HG03354 (cell line): ENCODE measurements at regions not wholly inside any gene's neighbourhood (a gene's known extent, or its start where the extent isn't known, plus 50 kb on each side); places are given as distances from the start of the nearest gene placed in this dataset.

ENCODE experiments used
- ATAC-seq: cut with Tn5 transposase; IDR thresholded peaks from one replicate; pipeline ENCODE4 v1.9.1; 2021; ENCODE audit warnings: mild to moderate bottlenecking; ENCODE audit not compliant: unreplicated experiment, poor library complexity, severe bottlenecking

DNA sequence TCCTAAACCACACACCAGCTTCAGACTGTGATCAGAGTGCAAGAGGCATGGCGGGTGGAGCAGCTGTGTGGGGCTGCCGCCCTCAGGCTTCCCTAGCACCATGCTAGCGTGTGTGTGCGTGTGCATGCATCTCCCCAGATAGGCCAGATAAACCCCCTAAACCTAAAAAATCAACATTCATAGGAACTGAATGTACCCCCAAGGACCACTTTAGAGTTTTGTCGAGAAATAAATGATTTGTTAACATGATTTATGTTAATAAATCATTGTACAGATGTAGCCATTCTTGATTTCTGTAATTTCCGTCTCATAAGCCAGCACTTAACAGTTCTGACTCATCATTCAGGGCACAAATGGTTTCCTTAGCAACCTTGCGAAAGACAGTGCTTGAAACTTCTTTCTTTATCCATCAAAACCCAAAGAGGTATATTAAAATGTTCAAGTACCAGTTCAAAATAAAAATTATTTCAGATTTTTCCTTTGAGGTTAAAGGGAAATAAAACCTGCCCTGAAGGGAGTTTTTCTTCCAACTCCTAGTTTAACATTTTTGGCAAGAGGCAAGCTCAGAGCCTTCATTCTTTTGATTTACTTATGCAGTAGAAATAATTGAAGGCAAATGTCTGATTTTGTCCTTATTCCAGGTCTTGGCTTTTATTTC, 206.2 kb upstream of the RGS6 start:
- no peak for ATAC-seq

- no peak for ATAC-seq
Observed at GRCh38 chr14:71726580-71727021, 205.6 kb upstream of the RGS6 start.

- no peak for ATAC-seq
Observed at GRCh38 chr14:71728386-71728785, 203.8 kb upstream of the RGS6 start.

GRCh38 chr14:71729596-71729995, 202.6 kb upstream of the RGS6 start:
- ATAC-seq: no peak

DNA sequence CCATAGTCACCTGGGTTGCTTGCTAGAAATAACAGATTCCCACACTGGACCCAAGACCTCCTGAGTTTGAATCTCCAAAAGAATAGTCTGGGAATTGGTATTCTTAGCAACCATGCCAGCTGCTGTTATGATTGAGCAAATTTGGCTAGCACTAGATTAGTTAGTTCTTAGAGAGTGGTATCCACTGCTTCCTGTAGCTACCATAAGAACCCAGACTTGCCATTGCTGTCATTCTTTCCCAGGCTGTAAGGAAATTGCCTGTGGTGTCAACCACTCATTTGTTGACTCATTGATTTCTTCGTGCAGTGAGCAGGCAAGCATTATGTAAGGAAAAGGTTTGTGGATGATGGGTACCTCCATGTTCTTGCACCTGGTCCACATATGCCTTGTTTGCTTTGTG, 201.8 kb upstream of the RGS6 start:
- no peak for ATAC-seq

DNA sequence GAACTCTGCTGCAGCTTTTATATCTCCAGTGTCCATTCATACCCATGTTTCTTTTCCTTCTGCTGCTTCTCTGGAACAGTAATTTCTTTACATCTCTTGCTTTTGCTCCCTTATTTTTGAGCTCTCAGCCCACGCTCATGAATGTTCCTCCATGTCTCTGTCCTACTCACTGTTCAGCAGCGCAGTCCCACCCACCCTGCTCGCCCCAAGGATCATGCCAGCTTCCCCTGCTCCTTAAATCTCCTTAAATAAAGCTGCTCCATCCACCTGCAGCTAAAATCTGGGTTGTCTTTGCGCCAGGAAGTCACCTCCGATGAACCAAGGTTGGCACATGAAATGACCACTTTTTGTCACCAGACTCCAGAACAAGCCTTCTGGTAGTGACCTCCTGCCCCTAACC, 201.1 kb upstream of the RGS6 start:
- ATAC-seq: no peak

GRCh38 chr14:71733210-71733883, 198.9 kb upstream of the RGS6 start:
- no peak for ATAC-seq

- ATAC-seq: no peak
Observed at GRCh38 chr14:71734076-71734475, 198.2 kb upstream of the RGS6 start.

- no peak for ATAC-seq
Observed at GRCh38 chr14:71734885-71735284, 197.3 kb upstream of the RGS6 start.

DNA sequence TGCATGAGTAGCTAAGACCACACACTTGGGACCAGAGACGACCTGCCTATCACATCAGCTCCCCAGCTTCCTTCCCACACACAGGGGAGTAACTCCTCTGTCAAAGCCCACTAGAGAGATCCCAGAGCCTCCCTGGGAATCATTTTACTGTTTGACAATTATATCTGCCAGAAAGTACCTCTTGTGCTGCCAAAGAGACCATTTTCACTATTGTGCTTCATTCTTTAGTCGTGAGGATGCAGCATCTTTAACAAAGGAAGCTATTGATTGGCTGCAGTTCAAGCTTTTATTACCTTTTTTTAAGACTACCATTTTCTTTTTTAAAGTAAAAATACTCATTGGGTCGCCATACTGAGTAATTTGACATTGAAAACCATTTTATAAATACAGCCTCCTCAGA, 194.5 kb upstream of the RGS6 start:
- no peak for ATAC-seq

GRCh38 chr14:71739273-71739990, 192.8 kb upstream of the RGS6 start:
- no peak for ATAC-seq

- ATAC-seq: no peak
Observed at GRCh38 chr14:71741241-71741640, 191.0 kb upstream of the RGS6 start.

DNA sequence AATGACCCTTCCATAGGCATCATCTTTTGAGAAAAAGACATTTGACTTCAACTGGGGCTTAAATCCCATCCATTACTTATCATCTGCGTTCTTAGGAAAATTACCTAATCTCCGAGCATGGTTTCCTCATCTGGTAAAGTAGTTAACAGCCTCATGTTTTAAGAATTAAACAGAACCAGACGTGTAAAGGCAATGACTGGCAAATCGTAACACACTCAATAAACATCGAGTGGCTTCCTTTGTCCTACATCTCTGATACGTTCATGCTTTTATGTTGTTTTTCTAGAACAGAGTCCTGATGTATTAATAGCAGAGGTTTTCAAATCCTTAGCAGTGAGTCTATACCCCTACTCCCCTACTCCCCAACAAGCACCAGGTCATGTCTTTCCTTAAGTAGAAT, 189.7 kb upstream of the RGS6 start:
- ATAC-seq: no peak

GRCh38 chr14:71745072-71745471, 187.2 kb upstream of the RGS6 start:
- no peak for ATAC-seq

GRCh38 chr14:71748196-71748595, 184.0 kb upstream of the RGS6 start:
- no peak for ATAC-seq

DNA sequence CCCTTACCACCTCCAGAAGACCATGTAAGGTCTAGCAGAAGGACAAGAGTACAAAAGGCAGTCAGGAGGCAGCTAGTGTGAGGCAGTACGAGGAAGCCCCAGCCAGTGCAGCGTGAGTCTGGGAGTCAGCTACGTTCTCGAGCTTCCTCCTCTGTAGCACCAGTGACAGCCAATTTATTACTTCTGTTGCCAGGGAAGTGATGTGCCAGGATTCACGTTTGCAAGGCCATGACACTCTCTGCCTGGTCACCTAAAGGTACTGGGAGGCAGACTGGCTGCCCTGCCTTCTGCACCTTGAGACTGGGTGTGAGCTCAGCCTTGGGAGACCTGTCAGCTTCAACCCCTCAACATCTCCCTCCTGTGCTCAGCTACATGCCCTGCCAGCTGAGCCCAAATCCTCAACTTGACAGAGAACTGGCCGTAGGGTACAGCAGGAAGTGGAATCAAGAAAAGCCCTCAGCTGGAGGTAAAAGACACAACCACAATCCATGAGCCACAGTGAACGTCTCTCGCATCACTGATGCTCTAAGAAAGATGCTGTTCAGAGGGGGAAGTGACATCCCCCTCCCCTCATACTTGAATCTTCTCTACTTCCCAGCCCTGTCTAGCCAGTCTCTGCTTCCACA, 182.5 kb upstream of the RGS6 start:
- ATAC-seq: no peak

DNA sequence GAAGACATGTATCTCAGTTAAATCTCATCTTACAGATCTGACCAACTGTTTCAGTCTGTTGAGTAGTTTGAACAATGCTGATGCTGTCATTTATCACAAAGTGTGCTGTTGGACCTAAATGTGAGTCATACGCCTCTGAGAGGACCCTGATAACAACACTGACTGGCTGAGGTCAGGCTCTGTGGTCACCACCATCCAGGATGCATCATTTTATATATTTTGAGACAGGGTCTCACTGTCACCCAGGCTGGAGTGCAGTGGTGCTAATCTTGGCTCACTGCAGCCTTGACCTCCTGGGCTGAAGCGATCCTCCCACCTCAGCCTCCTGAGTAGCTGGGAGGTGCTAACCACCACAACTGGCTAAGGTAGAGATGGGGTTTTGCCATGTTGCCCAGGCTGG, 181.0 kb upstream of the RGS6 start:
- ATAC-seq: no peak

GRCh38 chr14:71752111-71752738, 180.0 kb upstream of the RGS6 start:
- ATAC-seq: no peak

GRCh38 chr14:71753126-71753830, 179.0 kb upstream of the RGS6 start:
- ATAC-seq: no peak

GRCh38 chr14:71753976-71754375, 178.3 kb upstream of the RGS6 start:
- ATAC-seq: no peak
